HG02970 (cell line): ENCODE measurements at regions not wholly inside any gene's neighbourhood (a gene's known extent, or its start where the extent isn't known, plus 50 kb on each side); places are given as distances from the start of the nearest gene placed in this dataset.

Source experiments
- ATAC-seq: cut with Tn5 transposase; IDR thresholded peaks from one replicate; pipeline ENCODE4 v1.9.1; 2021; ENCODE audit warnings: mild to moderate bottlenecking, moderate library complexity, moderate number of reproducible peaks; ENCODE audit not compliant: unreplicated experiment, low FRiP score

DNA sequence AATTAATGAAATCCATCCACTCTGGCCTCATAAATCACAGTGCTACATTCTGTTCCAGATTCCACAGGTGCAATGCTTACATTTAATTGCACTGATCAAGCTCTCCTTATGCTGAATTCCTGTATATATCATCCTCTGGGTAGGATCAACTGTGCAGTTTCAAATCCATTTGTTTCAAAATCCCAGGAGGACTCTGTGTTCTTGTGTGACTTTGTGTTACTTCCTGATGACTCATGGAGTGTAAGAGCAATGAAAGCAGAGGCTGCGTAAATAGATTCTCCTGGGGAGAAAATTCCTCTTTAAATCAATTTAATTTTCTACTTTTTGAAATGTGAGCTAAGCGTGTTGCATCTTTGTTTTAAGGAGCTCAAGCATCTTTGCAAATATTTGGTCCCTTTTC is 752.7 kb downstream of the METTL15 start:
- ATAC-seq: no peak

DNA sequence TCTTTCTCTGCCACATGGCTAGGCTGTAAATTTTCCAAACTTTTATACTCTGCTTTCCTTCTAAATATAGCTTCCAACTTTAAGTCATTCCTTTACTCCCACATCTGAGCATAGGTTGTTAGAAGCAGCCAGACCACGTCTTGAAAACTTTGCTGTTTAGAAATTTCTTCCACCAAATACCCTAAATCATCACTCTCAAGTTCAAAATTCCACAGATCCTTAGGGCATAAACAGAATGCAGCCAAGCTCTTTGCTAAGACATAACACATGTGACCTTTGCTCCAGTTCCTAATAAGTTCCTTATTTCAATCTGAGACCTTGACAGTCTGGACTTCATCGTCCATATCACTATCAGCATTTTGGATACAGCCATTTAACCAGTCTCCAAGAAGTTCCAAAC is 749.9 kb downstream of the METTL15 start:
- no peak for ATAC-seq

DNA sequence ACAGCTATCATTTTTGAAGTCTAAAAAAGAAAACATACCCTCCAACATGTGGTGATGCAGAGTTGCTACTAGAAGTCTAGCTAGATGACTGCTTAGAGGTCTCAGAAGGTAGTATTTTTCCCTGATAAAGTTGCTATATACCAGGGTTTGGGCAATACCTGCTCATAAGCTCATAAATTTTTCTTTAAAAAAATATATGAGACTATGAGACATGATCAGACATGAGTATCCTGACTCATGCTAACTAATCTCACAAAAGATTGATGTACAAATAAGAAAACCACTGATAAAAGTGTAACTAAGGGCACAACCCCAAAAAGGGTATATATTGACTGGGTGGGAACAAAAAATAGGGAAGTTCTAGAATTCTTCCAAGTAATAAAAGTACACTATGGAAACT is 740.9 kb downstream of the METTL15 start:
- ATAC-seq: no peak

DNA sequence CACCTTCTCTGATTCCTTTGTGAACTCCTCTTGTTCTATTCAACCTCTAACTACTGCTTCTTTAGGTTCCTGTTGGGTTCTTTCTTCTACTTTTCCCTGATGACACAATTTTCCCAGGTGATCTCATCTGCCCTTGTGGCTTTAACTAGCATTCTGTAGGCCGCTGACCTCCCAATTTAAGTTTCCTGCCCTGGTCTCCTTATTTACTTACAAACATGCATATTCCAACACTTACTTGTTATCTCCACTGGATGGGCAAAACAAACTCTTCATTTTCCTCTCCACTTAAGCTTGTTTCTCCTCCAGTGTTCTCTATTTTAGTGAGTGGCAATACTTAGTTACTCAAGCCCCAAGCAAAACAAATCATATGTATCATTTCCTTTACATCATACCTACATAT is 734.5 kb downstream of the METTL15 start:
- no peak for ATAC-seq

DNA sequence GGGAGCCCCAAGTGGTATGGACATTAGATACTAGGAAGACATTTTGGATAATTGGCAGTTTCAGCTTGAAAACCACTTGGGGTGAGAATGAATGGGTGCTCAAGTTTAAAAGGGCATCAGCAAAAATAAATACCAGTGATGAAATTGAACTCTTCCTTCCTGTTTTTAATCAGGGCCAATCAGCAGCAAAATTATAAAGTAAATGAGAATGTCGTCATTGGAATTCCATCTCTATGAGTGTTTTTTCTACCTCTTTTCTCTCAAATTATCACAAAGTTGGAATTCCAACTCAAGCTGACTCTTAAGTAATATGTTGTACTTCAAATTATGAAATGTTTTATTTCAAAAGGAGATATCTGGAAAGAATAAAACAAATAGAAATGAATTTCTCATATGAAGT is 730.6 kb downstream of the METTL15 start:
- ATAC-seq: no peak

- ATAC-seq: no peak
These were observed 729.4 kb downstream of the METTL15 start for GRCh38 chr11:28837599-28837998.

- ATAC-seq: no peak
These were observed 728.3 kb downstream of the METTL15 start for GRCh38 chr11:28836285-28837081.

DNA sequence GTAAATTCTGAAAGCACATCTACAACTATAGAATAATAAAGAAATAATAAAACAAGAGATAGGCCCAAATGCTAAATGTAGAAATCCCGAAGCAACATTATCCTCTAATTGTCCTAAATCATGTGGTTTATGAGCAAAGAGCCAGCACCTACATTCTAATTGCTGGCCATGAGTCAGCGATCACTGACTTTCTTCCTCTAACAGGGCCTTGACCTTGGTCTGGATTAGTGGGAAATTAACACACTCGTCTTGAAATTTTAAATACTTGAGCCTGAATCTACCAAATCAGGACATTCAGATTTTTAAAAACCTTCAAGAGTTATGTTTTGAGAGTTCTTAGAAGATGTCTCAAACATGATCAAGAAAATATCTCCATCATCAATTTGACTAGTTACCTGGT is 727.6 kb downstream of the METTL15 start:
- no peak for ATAC-seq

- ATAC-seq: no peak
These were observed 727.1 kb downstream of the METTL15 start for GRCh38 chr11:28835317-28835716.

- ATAC-seq: no peak
These were observed 726.7 kb downstream of the METTL15 start for GRCh38 chr11:28834877-28835276.

DNA sequence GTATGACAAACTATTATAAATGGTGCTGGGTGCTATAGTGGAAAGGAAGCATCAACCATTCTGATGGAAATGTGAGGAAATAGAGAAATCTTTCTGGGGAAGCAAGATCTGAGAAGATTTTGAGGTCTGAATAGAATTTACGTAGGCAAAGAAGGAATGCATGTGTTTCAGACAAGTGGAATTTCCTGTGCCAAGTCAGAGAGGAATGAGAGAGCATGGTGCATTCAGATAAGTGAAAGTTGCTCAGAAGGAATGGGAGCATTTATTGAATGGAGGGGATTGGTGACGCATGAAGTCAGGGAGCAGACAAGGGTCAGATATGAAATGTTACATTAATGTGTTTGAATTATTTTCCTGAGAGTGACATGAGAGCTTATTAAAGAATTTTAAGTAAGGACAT is 725.5 kb downstream of the METTL15 start:
- ATAC-seq: no peak

DNA sequence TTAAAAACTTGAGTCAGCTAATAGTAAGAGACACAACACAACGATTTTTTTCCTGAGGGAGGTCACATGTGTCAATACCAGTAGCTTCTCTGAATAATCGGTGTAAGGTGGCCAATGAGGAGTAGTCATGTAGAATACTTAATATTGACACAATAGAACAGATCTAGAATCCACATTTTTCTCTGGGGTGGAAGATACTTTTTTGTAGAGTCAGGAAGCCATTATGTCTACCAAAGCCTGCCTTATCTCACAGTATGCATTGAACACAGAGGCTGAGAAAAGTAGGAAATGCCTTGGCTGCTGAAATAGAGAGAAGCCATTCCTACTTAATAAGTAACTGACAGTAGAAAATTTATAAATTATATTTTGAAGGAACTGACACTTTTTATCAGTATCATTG is 725.0 kb downstream of the METTL15 start:
- no peak for ATAC-seq

GRCh38 chr11:28826807-28827206 is 718.6 kb downstream of the METTL15 start:
- no peak for ATAC-seq

GRCh38 chr11:28822576-28822975 is 714.4 kb downstream of the METTL15 start:
- no peak for ATAC-seq

DNA sequence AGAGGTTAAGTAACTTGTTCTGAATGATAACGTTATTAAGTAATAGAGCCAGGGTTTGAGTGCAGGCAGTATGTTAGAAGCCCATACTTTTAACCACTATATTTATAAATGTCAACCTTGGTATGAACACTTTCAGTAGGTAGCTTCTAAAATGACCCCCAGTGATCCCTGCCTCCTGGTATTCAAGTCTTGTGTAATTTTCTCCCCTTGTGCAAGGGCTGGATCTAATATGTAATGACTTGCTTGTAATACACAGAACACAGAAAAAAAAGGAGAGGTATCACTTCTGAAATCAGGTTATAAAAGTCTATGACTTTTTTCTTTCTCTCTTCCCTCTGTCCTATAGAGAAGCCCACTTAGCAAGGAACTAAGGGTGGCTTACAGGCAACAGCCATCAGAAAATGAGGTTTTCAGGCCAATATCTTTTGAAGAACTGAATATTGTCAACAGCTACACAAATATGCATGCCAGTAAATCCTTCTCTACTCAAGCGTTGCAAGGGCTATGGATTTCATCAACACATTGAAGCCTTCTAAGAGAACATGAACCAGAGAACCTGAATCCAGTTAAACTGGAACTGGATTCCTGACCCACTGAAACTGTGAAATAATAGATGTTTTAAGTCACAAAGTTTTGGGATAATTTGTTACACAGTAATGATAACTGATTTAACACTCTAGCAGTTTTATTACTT is 712.3 kb downstream of the METTL15 start:
- no peak for ATAC-seq

DNA sequence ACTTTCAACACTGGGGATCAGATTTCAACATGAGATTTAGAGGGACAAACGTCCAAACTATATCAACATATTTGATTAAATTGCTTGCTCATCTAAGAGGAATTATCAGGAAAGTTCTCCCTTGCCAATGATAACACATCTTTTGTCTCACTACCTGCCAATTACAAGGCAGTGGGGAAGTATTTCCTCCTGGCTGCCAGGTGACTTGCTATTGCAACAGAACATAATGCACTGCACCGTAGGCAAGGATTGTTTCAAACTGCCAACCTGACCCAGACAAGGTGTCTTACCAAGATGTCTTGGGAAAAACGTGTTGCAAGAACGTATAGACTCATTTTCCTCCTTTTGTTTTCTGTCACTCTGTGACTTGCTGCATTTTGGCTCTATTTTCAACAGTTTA is 711.6 kb downstream of the METTL15 start:
- no peak for ATAC-seq

DNA sequence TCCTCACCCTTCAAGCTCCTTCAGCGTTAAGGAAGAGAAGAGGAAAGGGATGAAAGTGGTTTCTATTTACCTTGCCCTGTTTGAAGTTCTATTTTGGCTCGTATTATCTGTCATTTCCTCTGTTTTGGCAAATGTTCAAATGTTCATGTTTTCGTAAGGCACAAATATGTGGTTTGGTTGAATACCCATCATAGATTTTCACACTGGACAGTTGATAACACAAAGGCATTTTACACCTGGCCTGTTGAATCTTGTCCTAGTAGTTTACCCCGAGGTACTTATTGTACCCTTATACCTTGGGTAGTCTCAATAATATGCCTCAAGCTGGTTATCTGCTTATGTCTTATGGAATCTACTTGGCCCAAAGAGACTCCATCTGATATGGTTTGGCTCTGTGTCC is 706.9 kb downstream of the METTL15 start:
- ATAC-seq: no peak

DNA sequence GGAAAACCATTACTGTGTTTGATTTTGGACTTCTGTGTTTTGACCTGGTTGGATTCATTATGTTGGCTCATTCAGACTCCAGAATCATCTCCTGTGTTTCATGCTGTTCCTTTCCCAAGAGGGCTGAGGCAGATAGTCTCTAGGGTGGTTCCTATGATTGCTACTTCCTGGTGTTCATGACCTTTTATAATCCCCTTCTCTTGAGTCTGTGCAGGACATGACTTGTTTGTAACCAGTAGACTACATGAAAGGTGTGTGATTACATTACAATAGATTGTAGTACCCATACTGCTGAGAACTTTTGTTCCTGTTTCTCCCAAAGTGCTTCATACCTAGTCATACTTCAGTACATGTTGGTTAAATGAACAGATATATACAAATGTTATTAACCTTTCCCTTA is 700.6 kb downstream of the METTL15 start:
- ATAC-seq: no peak

DNA sequence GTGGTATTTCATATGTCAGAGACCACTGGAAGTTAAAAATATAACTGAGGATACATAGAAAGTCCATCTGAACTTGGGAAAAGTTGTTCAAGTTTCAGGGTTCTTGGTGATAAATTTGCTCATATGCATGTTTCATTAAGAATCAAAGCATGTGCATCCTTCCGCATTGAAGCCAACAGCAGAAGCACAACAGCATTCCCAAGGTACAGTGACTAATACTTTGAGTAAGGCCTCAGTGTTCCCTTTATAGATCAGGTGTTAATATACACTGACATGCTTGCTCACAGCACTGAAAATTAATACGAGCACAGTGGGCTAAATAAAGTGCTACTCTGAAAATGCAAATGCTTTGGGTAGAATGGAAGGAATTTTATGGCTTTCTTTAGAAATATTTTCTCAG is 691.1 kb downstream of the METTL15 start:
- ATAC-seq: no peak

DNA sequence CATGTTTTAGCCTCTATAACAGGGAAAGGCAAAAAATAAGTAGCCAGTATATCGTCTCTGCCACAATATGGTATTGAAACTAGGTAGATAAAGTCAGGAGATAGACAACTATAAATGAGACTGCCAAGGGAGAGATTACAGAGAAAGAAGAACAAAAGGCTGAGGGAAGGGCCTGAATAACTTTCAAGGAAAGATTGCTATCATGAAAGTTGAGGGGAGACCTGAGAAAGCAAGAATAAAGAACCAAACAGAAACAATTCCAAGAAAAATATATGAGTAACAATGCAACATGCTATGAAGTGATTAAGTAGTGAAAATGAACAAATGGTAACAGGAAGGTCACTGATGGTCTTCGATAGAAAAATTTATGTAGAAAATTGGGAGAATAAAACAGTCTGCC is 690.1 kb downstream of the METTL15 start:
- no peak for ATAC-seq

GRCh38 chr11:28797536-28797935 is 689.3 kb downstream of the METTL15 start:
- ATAC-seq: no peak

DNA sequence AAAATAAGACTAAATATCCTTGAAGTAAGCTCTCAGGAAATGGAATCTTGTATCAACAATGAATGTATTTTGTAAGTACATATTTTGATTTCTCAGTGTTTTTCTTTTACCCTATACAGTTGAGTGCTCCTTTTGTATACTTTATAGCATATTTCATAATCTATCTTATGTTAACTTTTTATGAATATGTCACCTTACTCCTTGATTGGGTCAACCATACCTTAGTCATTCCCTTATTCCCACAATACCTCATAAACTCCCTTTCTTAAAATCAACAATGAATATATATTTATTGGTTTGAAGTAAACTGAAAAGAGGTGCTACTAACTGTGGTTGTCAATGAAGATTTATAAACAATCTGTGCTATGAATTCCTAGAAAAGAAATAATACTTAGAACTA is 686.2 kb downstream of the METTL15 start:
- no peak for ATAC-seq
